H1 (cell line): ENCODE measurements at regions not wholly inside any gene's neighbourhood (a gene's known extent, or its start where the extent isn't known, plus 50 kb on each side); places are given as distances from the start of the nearest gene placed in this dataset.

Source experiments
- CTCF ChIA-PET: fragments of 300-600 bp; sonication (Branson Sonifier 250); formaldehyde crosslinking; loops from one replicate; lab custom pipeline; 2021; ENCODE audit not compliant: partially characterized antibody; lab: Charles Lee
- POLR2A ChIA-PET: fragments of 300-600 bp; sonication (Branson Sonifier 250); formaldehyde crosslinking; loops from one replicate; lab custom pipeline; 2021; ENCODE audit warnings: inconsistent platforms; ENCODE audit not compliant: partially characterized antibody; lab: Charles Lee
- DNase-seq, 2 experiments: peaks; one replicate each; pipeline versions ENCODE4 v3.0.0 to v3.0.0-alpha.2; 2010 to 2022; ENCODE audit warnings: low spot score in 2 of 2, low read depth in 1 of 2, mixed read lengths in 1 of 2
- FAIRE-seq: peaks from 2 replicates; lab custom pipeline; 2011; peaks lifted over from hg19 to GRCh38; lab: Jason Lieb, UNC
- H2AFZ ChIP-seq: 2 replicates; pipeline ENCODE4 v1.8.1; 2012; ENCODE audit warnings: low read length, inconsistent platforms
- H2AK5ac ChIP-seq: 2 replicates; pipeline ENCODE4 v1.6.1; 2013; ENCODE audit warnings: low read depth, low read length
- H2BK120ac ChIP-seq: replicated peaks from 2 replicates; pipeline ENCODE3; 2013; ENCODE audit warnings: low read depth, low read length, inconsistent platforms
- H2BK12ac ChIP-seq: 2 replicates; pipeline ENCODE4 v1.6.1; 2013; ENCODE audit warnings: low read depth, low read length
- H2BK15ac ChIP-seq: 2 replicates; pipeline ENCODE4 v1.6.1; 2013; ENCODE audit warnings: low read length
- H2BK20ac ChIP-seq: 2 replicates; pipeline ENCODE4 v1.6.1; 2013; ENCODE audit warnings: low read length
- H2BK5ac ChIP-seq: 2 replicates; pipeline ENCODE4 v1.6.1; 2013; ENCODE audit warnings: low read depth, low read length
- H3K14ac ChIP-seq: 2 replicates; pipeline ENCODE4 v1.6.1; 2013; ENCODE audit warnings: inconsistent platforms; ENCODE audit not compliant: insufficient read length
- H3K18ac ChIP-seq: 2 replicates; pipeline ENCODE4 v1.6.1; 2013; ENCODE audit warnings: low read length; ENCODE audit errors: extremely low read depth
- H3K23ac ChIP-seq: 2 replicates; pipeline ENCODE4 v1.6.1; 2013; ENCODE audit warnings: inconsistent platforms; ENCODE audit not compliant: insufficient read length
- H3K23me2 ChIP-seq: 2 replicates; pipeline ENCODE4 v1.6.1; 2013; ENCODE audit warnings: low read depth, low read length
- H3K27ac ChIP-seq: 2 replicates; pipeline ENCODE4 v1.6.1; 2011; ENCODE audit warnings: low read depth, low read length, inconsistent platforms
- H3K27me3 ChIP-seq, 4 experiments: replicated peaks in 1 of 4; 1 replicate in 1 of 4; 2 replicates in 3 of 4; pipeline versions ENCODE4 v1.6.1 to v1.8.1; 2011 to 2013; ENCODE audit warnings: low read length in 3 of 4, mild to moderate bottlenecking in 3 of 4, inconsistent platforms in 2 of 4, mixed read lengths in 2 of 4, moderate library complexity in 1 of 4; ENCODE audit not compliant: control insufficient read depth in 3 of 4, insufficient read depth in 3 of 4; ENCODE audit errors: extremely low read depth in 1 of 4
- H3K36me3 ChIP-seq, 4 experiments: 2 replicates each; pipeline versions ENCODE4 v1.6.1 to v1.8.1; 2011 to 2013; ENCODE audit warnings: mild to moderate bottlenecking in 4 of 4, low read length in 3 of 4, moderate library complexity in 2 of 4, control low read depth in 1 of 4, inconsistent platforms in 1 of 4; ENCODE audit not compliant: insufficient read depth in 4 of 4, control insufficient read depth in 2 of 4
- H3K4ac ChIP-seq: replicated peaks from 2 replicates; pipeline ENCODE3; 2013; ENCODE audit warnings: low read length, low read depth, mixed read lengths, inconsistent platforms; ENCODE audit not compliant: insufficient read length
- H3K4me1 ChIP-seq, 4 experiments: replicated peaks in 1 of 4; 1 replicate in 1 of 4; 2 replicates in 3 of 4; pipeline versions ENCODE4 v1.6.1 to v1.8.1; 2011 to 2013; ENCODE audit warnings: low read length in 3 of 4, inconsistent platforms in 2 of 4, mixed read lengths in 1 of 4; ENCODE audit not compliant: insufficient read depth in 4 of 4, control insufficient read depth in 3 of 4
- H3K4me2 ChIP-seq, 2 experiments: 2 replicates each; pipeline versions ENCODE4 v1.6.1 to v1.8.1; 2011 to 2013; ENCODE audit warnings: low read depth in 2 of 2, low read length in 2 of 2, control low read depth in 1 of 2, inconsistent platforms in 1 of 2, mild to moderate bottlenecking in 1 of 2; ENCODE audit not compliant: insufficient read depth in 1 of 2
- H3K4me3 ChIP-seq, 4 experiments: fragments of 200-600, 300-600 bp in 1 of 4; sonication (generic), shearing (Covaris generic), sonication (Bioruptor Twin) in 1 of 4; 2 replicates each; pipeline versions ENCODE4 v1.5.1 to v1.8.1; 2011 to 2016; ENCODE audit warnings: low read length in 4 of 4, low read depth in 3 of 4, control low read depth in 2 of 4, inconsistent platforms in 2 of 4, mild to moderate bottlenecking in 2 of 4, mixed read lengths in 1 of 4, moderate library complexity in 1 of 4; ENCODE audit not compliant: insufficient read depth in 2 of 4; ENCODE audit errors: extremely low read depth in 1 of 4
- H3K56ac ChIP-seq: replicated peaks from 2 replicates; pipeline ENCODE3; 2013; ENCODE audit warnings: low read depth, mild to moderate bottlenecking, mixed read lengths, low read length, inconsistent platforms; ENCODE audit not compliant: insufficient read length
- H3K79me1 ChIP-seq: 2 replicates; pipeline ENCODE4 v1.6.1; 2013; ENCODE audit warnings: low read depth, low read length, control low read depth
- H3K79me2 ChIP-seq, 2 experiments: 2 replicates each; pipeline versions ENCODE4 v1.6.1 to v1.8.1; 2012 to 2013; ENCODE audit warnings: low read length in 2 of 2, mild to moderate bottlenecking in 2 of 2, inconsistent platforms in 1 of 2; ENCODE audit not compliant: insufficient read depth in 2 of 2, control insufficient read depth in 1 of 2
- H3K9ac ChIP-seq, 4 experiments: replicated peaks in 1 of 4; 1 replicate in 1 of 4; 2 replicates in 3 of 4; pipeline versions ENCODE4 v1.6.1 to v1.8.1; 2011 to 2013; ENCODE audit warnings: low read depth in 3 of 4, low read length in 3 of 4, control low read depth in 2 of 4, mild to moderate bottlenecking in 2 of 4, moderate library complexity in 2 of 4, inconsistent platforms in 1 of 4; ENCODE audit errors: extremely low read depth in 1 of 4
- H3K9me3 ChIP-seq, 2 experiments: 2 replicates each; pipeline versions ENCODE4 v1.6.1 to v1.8.1; 2012 to 2013; ENCODE audit warnings: mild to moderate bottlenecking in 2 of 2, moderate library complexity in 2 of 2, control low read depth in 1 of 2, inconsistent platforms in 1 of 2, low read depth in 1 of 2, low read length in 1 of 2, mixed read lengths in 1 of 2; ENCODE audit not compliant: insufficient read depth in 2 of 2
- H4K20me1 ChIP-seq, 2 experiments: replicated peaks in 1 of 2; 2 replicates each; pipeline versions ENCODE3 to v1.8.1; 2011 to 2013; ENCODE audit warnings: inconsistent platforms in 2 of 2, low read length in 2 of 2, mild to moderate bottlenecking in 1 of 2; ENCODE audit not compliant: insufficient read depth in 2 of 2, control insufficient read depth in 1 of 2
- H4K5ac ChIP-seq: 2 replicates; pipeline ENCODE4 v1.6.1; 2013; ENCODE audit warnings: low read length, low read depth, mixed read lengths, inconsistent platforms; ENCODE audit not compliant: insufficient read length
- H4K8ac ChIP-seq: 2 replicates; pipeline ENCODE4 v1.8.0; 2013; ENCODE audit warnings: mild to moderate bottlenecking, moderate library complexity, low read length, inconsistent platforms; ENCODE audit not compliant: insufficient read depth; ENCODE audit errors: extremely low read depth
- H4K91ac ChIP-seq: replicated peaks from 2 replicates; pipeline ENCODE3; 2013; ENCODE audit warnings: low read length, mixed read lengths, inconsistent platforms; ENCODE audit not compliant: insufficient read length
- ASH2L ChIP-seq: fragments of 200-600, 300-600 bp; sonication (generic); IDR thresholded peaks from one replicate; pipeline ENCODE4 v1.7.1; 2017; ENCODE audit warnings: low read length
- BRCA1 ChIP-seq: IDR thresholded peaks from 2 replicates; pipeline ENCODE4 v1.6.1; 2012; ENCODE audit warnings: low read depth, low read length, improper control_type of control experiment
- CHD2 ChIP-seq: IDR thresholded peaks from 2 replicates; pipeline ENCODE4 v1.6.1; 2012; ENCODE audit warnings: low read length, improper control_type of control experiment
- CREB1 ChIP-seq: IDR thresholded peaks from 2 replicates; pipeline ENCODE4 v1.6.1; 2012; ENCODE audit warnings: inconsistent platforms
- E2F6 ChIP-seq: IDR thresholded peaks from 2 replicates; pipeline ENCODE4 v1.6.1; 2012; ENCODE audit warnings: inconsistent platforms
- EGR1 ChIP-seq: IDR thresholded peaks from 2 replicates; pipeline ENCODE4 v1.6.1; 2011; ENCODE audit warnings: low read depth, low read length, borderline replicate concordance
- EP300 ChIP-seq, 2 experiments: IDR thresholded peaks; 1 replicate in 1 of 2; 2 replicates in 1 of 2; pipeline ENCODE4 v1.6.1; 2011 to 2012; ENCODE audit warnings: low read depth in 2 of 2, low read length in 2 of 2, mild to moderate bottlenecking in 2 of 2, borderline replicate concordance in 1 of 2, inconsistent platforms in 1 of 2, moderate library complexity in 1 of 2
- EZH2 ChIP-seq: fragments of 200-600 bp; sonication (generic); IDR thresholded peaks from 2 replicates; pipeline ENCODE4 v1.7.1; 2012; ENCODE audit warnings: low read depth, mild to moderate bottlenecking, moderate library complexity, low read length, inconsistent platforms; ENCODE audit not compliant: severe bottlenecking
- GABPA ChIP-seq: IDR thresholded peaks from 2 replicates; pipeline ENCODE4 v1.6.1; 2011; ENCODE audit warnings: mild to moderate bottlenecking, low read length, moderate library complexity, borderline replicate concordance; ENCODE audit not compliant: insufficient read depth
- HDAC6 ChIP-seq: IDR thresholded peaks from one replicate; pipeline ENCODE4 v1.7.1; 2012; ENCODE audit warnings: low read depth, mild to moderate bottlenecking, inconsistent platforms, low read length, moderate library complexity
- POLR2A ChIP-seq, 2 experiments: IDR thresholded peaks; 1 replicate in 1 of 2; 2 replicates in 1 of 2; pipeline ENCODE4 v1.6.1; 2011; ENCODE audit warnings: low read depth in 2 of 2, low read length in 2 of 2, mild to moderate bottlenecking in 2 of 2; ENCODE audit errors: control extremely low read depth in 1 of 2
- RNF2 ChIP-seq: fragments of 200-900, 300-1000 bp; sonication (generic); IDR thresholded peaks from 2 replicates; pipeline ENCODE4 v1.7.1; 2016; ENCODE audit warnings: borderline replicate concordance, low read depth, mild to moderate bottlenecking, antibody characterized with exemption, low read length; ENCODE audit not compliant: poor library complexity, severe bottlenecking; ENCODE audit errors: missing control alignments
- SP2 ChIP-seq: IDR thresholded peaks from 2 replicates; pipeline ENCODE4 v1.6.1; 2012; ENCODE audit warnings: mild to moderate bottlenecking, low read length, inconsistent platforms
- SP4 ChIP-seq: IDR thresholded peaks from 2 replicates; pipeline ENCODE4 v1.6.1; 2012; ENCODE audit warnings: low read length, inconsistent platforms
- SUZ12 ChIP-seq: fragments of 200-600 bp; sonication (generic); IDR thresholded peaks from 2 replicates; pipeline ENCODE4 v1.6.1; 2012; ENCODE audit warnings: mild to moderate bottlenecking, inconsistent platforms, low read length, moderate library complexity, mixed read lengths
- ZNF274 ChIP-seq: IDR thresholded peaks from 2 replicates; pipeline ENCODE4 v1.7.0; 2012; ENCODE audit warnings: low read length, borderline replicate concordance; ENCODE audit errors: extremely low read depth

GRCh38 chr6:112990971-112991370 lies 643.8 kb downstream of the RFPL4B start:
- H3K9me3 ChIP-seq = no peaks in the 10 kb centered on the region
- H2BK5ac ChIP-seq = no peak overlapping the region
- H3K9ac ChIP-seq = no peak overlapping the region
- no peak overlapping the region for H3K27ac ChIP-seq
- H3K79me2 ChIP-seq = no peaks in the 10 kb centered on the region
- no peak overlapping the region for H3K18ac ChIP-seq
- H3K23me2 ChIP-seq = no peaks in the 10 kb centered on the region
- H3K27me3 ChIP-seq = no peaks in the 10 kb centered on the region
- no peak overlapping the region for H2AK5ac ChIP-seq
- no peak overlapping the region for H3K4me2 ChIP-seq
- H3K4ac ChIP-seq = no peak overlapping the region
- ChIA-PET POLR2A (no interaction called here), CTCF (interaction anchor here (0.9 kb wide), 1 partner anchor 470 kb away, joined by 4 read pairs; no protein-coding TSS in a partner anchor)
- no peak overlapping the region for H3K4me3 ChIP-seq
- H3K56ac ChIP-seq = no peak overlapping the region
- no peak overlapping the region for H2BK20ac ChIP-seq
- H2BK120ac ChIP-seq = no peak overlapping the region
- no peak overlapping the region for H2AFZ ChIP-seq
- no peak overlapping the region for H3K14ac ChIP-seq
- no peak overlapping the region for H4K8ac ChIP-seq
- no peak overlapping the region for H4K91ac ChIP-seq
- no peak for FAIRE-seq
- H4K20me1 ChIP-seq = no peaks in the 10 kb centered on the region
- no peak overlapping the region for H2BK12ac ChIP-seq
- no peak overlapping the region for H2BK15ac ChIP-seq
- no peak overlapping the region for H4K5ac ChIP-seq
- no peaks in the 10 kb centered on the region for H3K4me1 ChIP-seq
- no peaks in the 10 kb centered on the region for H3K79me1 ChIP-seq
- no peak overlapping the region for H3K23ac ChIP-seq
- no peaks in the 10 kb centered on the region for H3K36me3 ChIP-seq
- DNase-seq = no peak
- no peak for TF ChIP-seq RNF2
- TF ChIP-seq POLR2A (IDR thresholded peaks at IDR 0.05; ENCODE audit: control extremely low read depth in 1 of 2, low read depth in 2 of 2, low read length in 2 of 2) = no peak
- no peak for TF ChIP-seq CHD2
- no peak for TF ChIP-seq CREB1
- no peak for TF ChIP-seq HDAC6
- TF ChIP-seq BRCA1 = no peak
- TF ChIP-seq ASH2L = no peak
- no peak for TF ChIP-seq GABPA
- no peak for TF ChIP-seq SP2
- TF ChIP-seq EZH2 = no peak
- no peak for TF ChIP-seq SUZ12
- TF ChIP-seq ZNF274 = no peak
- no peak for TF ChIP-seq EP300 (IDR thresholded peaks at IDR 0.05; ENCODE audit: borderline replicate concordance in 1 of 2, low read depth in 2 of 2, low read length in 2 of 2)
- TF ChIP-seq EGR1 = no peak
- no peak for TF ChIP-seq E2F6
- no peak for TF ChIP-seq SP4
